ENCODE measurements at regions not wholly inside any gene's neighbourhood (a gene's known extent, or its start where the extent isn't known, plus 50 kb on each side); places are given as distances from the start of the nearest gene placed in this dataset.

GRCh38 chr22:48592931-48593330 is 1234.7 kb downstream of the BRD1 start:
- no peaks in the 10 kb centered on the region for H3K27me3 ChIP-seq (ENCODE audit: low read depth, low read length)
- H3K4me1 ChIP-seq (ENCODE audit: control insufficient read depth in 1 of 2, insufficient read depth in 2 of 2, low read length in 2 of 2) = no peaks in the 10 kb centered on the region
- no peaks in the 10 kb centered on the region for H3K36me3 ChIP-seq (ENCODE audit: control insufficient read depth in 1 of 2, insufficient read depth in 2 of 2, low read length in 2 of 2)
- no peak overlapping the region for H3K4me3 ChIP-seq (ENCODE audit: low read depth in 1 of 2, low read length in 2 of 2)
- H3K9me3 ChIP-seq (ENCODE audit: control insufficient read depth in 1 of 2, low read length in 2 of 2) = no peaks in the 10 kb centered on the region
- no peak overlapping the region for H3K27ac ChIP-seq (ENCODE audit: low read length)

GRCh38 chr22:48592488-48592887 is 1235.2 kb downstream of the BRD1 start:
- H3K36me3 ChIP-seq (ENCODE audit: control insufficient read depth in 1 of 2, insufficient read depth in 2 of 2, low read length in 2 of 2) = no peaks in the 10 kb centered on the region
- H3K4me3 ChIP-seq (ENCODE audit: low read depth in 1 of 2, low read length in 2 of 2) = no peak overlapping the region
- H3K27ac ChIP-seq (ENCODE audit: low read length) = no peak overlapping the region
- no peaks in the 10 kb centered on the region for H3K4me1 ChIP-seq (ENCODE audit: control insufficient read depth in 1 of 2, insufficient read depth in 2 of 2, low read length in 2 of 2)
- no peaks in the 10 kb centered on the region for H3K9me3 ChIP-seq (ENCODE audit: control insufficient read depth in 1 of 2, low read length in 2 of 2)
- no peaks in the 10 kb centered on the region for H3K27me3 ChIP-seq (ENCODE audit: low read depth, low read length)

GRCh38 chr22:48592066-48592345 is 1235.7 kb downstream of the BRD1 start:
- H3K27ac ChIP-seq (ENCODE audit: low read length) = no peak overlapping the region
- no peaks in the 10 kb centered on the region for H3K4me1 ChIP-seq (ENCODE audit: control insufficient read depth in 1 of 2, insufficient read depth in 2 of 2, low read length in 2 of 2)
- H3K36me3 ChIP-seq (ENCODE audit: control insufficient read depth in 1 of 2, insufficient read depth in 2 of 2, low read length in 2 of 2) = no peaks in the 10 kb centered on the region
- H3K9me3 ChIP-seq (ENCODE audit: control insufficient read depth in 1 of 2, low read length in 2 of 2) = no peaks in the 10 kb centered on the region
- no peaks in the 10 kb centered on the region for H3K27me3 ChIP-seq (ENCODE audit: low read depth, low read length)
- no peak overlapping the region for H3K4me3 ChIP-seq (ENCODE audit: low read depth in 1 of 2, low read length in 2 of 2)

- Histone ChIP-seq H3K27ac (ENCODE audit: low read length) (no peak overlapping the region), H3K9me3 (ENCODE audit: control insufficient read depth in 1 of 2, low read length in 2 of 2) (no peaks in the 10 kb centered on the region), H3K4me1 (ENCODE audit: control insufficient read depth in 1 of 2, insufficient read depth in 2 of 2, low read length in 2 of 2) (no peaks in the 10 kb centered on the region), H3K4me3 (ENCODE audit: low read depth in 1 of 2, low read length in 2 of 2) (no peak overlapping the region), H3K36me3 (ENCODE audit: control insufficient read depth in 1 of 2, insufficient read depth in 2 of 2, low read length in 2 of 2) (no peaks in the 10 kb centered on the region), H3K27me3 (ENCODE audit: low read depth, low read length) (no peaks in the 10 kb centered on the region)
These were observed 1236.2 kb downstream of the BRD1 start for GRCh38 chr22:48591286-48592065.

- H3K4me3 ChIP-seq (ENCODE audit: low read depth in 1 of 2, low read length in 2 of 2) = no peak overlapping the region
- no peaks in the 10 kb centered on the region for H3K36me3 ChIP-seq (ENCODE audit: control insufficient read depth in 1 of 2, insufficient read depth in 2 of 2, low read length in 2 of 2)
- no peaks in the 10 kb centered on the region for H3K4me1 ChIP-seq (ENCODE audit: control insufficient read depth in 1 of 2, insufficient read depth in 2 of 2, low read length in 2 of 2)
- no peaks in the 10 kb centered on the region for H3K27me3 ChIP-seq (ENCODE audit: low read depth, low read length)
- H3K9me3 ChIP-seq (ENCODE audit: control insufficient read depth in 1 of 2, low read length in 2 of 2) = no peaks in the 10 kb centered on the region
- no peak overlapping the region for H3K27ac ChIP-seq (ENCODE audit: low read length)
These were observed 1237.8 kb downstream of the BRD1 start for GRCh38 chr22:48589901-48590300.

GRCh38 chr22:48588878-48589450 is 1238.7 kb downstream of the BRD1 start:
- H3K27me3 ChIP-seq (ENCODE audit: low read depth, low read length) = no peaks in the 10 kb centered on the region
- H3K27ac ChIP-seq (ENCODE audit: low read length) = no peak overlapping the region
- H3K4me3 ChIP-seq (ENCODE audit: low read depth in 1 of 2, low read length in 2 of 2) = no peak overlapping the region
- H3K4me1 ChIP-seq (ENCODE audit: control insufficient read depth in 1 of 2, insufficient read depth in 2 of 2, low read length in 2 of 2) = no peaks in the 10 kb centered on the region
- no peaks in the 10 kb centered on the region for H3K36me3 ChIP-seq (ENCODE audit: control insufficient read depth in 1 of 2, insufficient read depth in 2 of 2, low read length in 2 of 2)
- H3K9me3 ChIP-seq (ENCODE audit: control insufficient read depth in 1 of 2, low read length in 2 of 2) = no peaks in the 10 kb centered on the region

- Histone ChIP-seq H3K27ac (ENCODE audit: low read length) (no peak overlapping the region), H3K27me3 (ENCODE audit: low read depth, low read length) (no peaks in the 10 kb centered on the region), H3K36me3 (ENCODE audit: control insufficient read depth in 1 of 2, insufficient read depth in 2 of 2, low read length in 2 of 2) (no peaks in the 10 kb centered on the region), H3K9me3 (ENCODE audit: control insufficient read depth in 1 of 2, low read length in 2 of 2) (no peaks in the 10 kb centered on the region), H3K4me1 (ENCODE audit: control insufficient read depth in 1 of 2, insufficient read depth in 2 of 2, low read length in 2 of 2) (no peaks in the 10 kb centered on the region), H3K4me3 (ENCODE audit: low read depth in 1 of 2, low read length in 2 of 2) (no peak overlapping the region)
These were observed 1239.4 kb downstream of the BRD1 start for GRCh38 chr22:48588151-48588877.

- no peak overlapping the region for H3K27ac ChIP-seq (ENCODE audit: low read length)
- no peaks in the 10 kb centered on the region for H3K27me3 ChIP-seq (ENCODE audit: low read depth, low read length)
- no peaks in the 10 kb centered on the region for H3K4me1 ChIP-seq (ENCODE audit: control insufficient read depth in 1 of 2, insufficient read depth in 2 of 2, low read length in 2 of 2)
- H3K9me3 ChIP-seq (ENCODE audit: control insufficient read depth in 1 of 2, low read length in 2 of 2) = no peaks in the 10 kb centered on the region
- no peak overlapping the region for H3K4me3 ChIP-seq (ENCODE audit: low read depth in 1 of 2, low read length in 2 of 2)
- H3K36me3 ChIP-seq (ENCODE audit: control insufficient read depth in 1 of 2, insufficient read depth in 2 of 2, low read length in 2 of 2) = no peaks in the 10 kb centered on the region
These were observed 1240.3 kb downstream of the BRD1 start for GRCh38 chr22:48587236-48587865.

- H3K4me3 ChIP-seq (ENCODE audit: low read depth in 1 of 2, low read length in 2 of 2) = no peak overlapping the region
- no peaks in the 10 kb centered on the region for H3K27me3 ChIP-seq (ENCODE audit: low read depth, low read length)
- H3K9me3 ChIP-seq (ENCODE audit: control insufficient read depth in 1 of 2, low read length in 2 of 2) = no peaks in the 10 kb centered on the region
- H3K36me3 ChIP-seq (ENCODE audit: control insufficient read depth in 1 of 2, insufficient read depth in 2 of 2, low read length in 2 of 2) = no peaks in the 10 kb centered on the region
- H3K4me1 ChIP-seq (ENCODE audit: control insufficient read depth in 1 of 2, insufficient read depth in 2 of 2, low read length in 2 of 2) = no peaks in the 10 kb centered on the region
- no peak overlapping the region for H3K27ac ChIP-seq (ENCODE audit: low read length)
These were observed 1240.9 kb downstream of the BRD1 start for GRCh38 chr22:48586799-48587185.

- no peaks in the 10 kb centered on the region for H3K9me3 ChIP-seq (ENCODE audit: control insufficient read depth in 1 of 2, low read length in 2 of 2)
- no peaks in the 10 kb centered on the region for H3K27me3 ChIP-seq (ENCODE audit: low read depth, low read length)
- no peak overlapping the region for H3K4me3 ChIP-seq (ENCODE audit: low read depth in 1 of 2, low read length in 2 of 2)
- H3K4me1 ChIP-seq (ENCODE audit: control insufficient read depth in 1 of 2, insufficient read depth in 2 of 2, low read length in 2 of 2) = no peaks in the 10 kb centered on the region
- H3K27ac ChIP-seq (ENCODE audit: low read length) = no peak overlapping the region
- no peaks in the 10 kb centered on the region for H3K36me3 ChIP-seq (ENCODE audit: control insufficient read depth in 1 of 2, insufficient read depth in 2 of 2, low read length in 2 of 2)
These were observed 1241.5 kb downstream of the BRD1 start for GRCh38 chr22:48585916-48586798.

- no peaks in the 10 kb centered on the region for H3K27me3 ChIP-seq (ENCODE audit: low read depth, low read length)
- no peak overlapping the region for H3K4me3 ChIP-seq (ENCODE audit: low read depth in 1 of 2, low read length in 2 of 2)
- H3K36me3 ChIP-seq (ENCODE audit: control insufficient read depth in 1 of 2, insufficient read depth in 2 of 2, low read length in 2 of 2) = no peaks in the 10 kb centered on the region
These were observed 1243.5 kb downstream of the BRD1 start for GRCh38 chr22:48584170-48584569.

More at GRCh38 chr22:48584170-48584569, 1243.5 kb downstream of the BRD1 start:
- H3K27ac ChIP-seq (ENCODE audit: low read length) = no peak overlapping the region
- H3K4me1 ChIP-seq (ENCODE audit: control insufficient read depth in 1 of 2, insufficient read depth in 2 of 2, low read length in 2 of 2) = peaks cover 0 to 9% of the 10 kb centered on the region in 2 donors
- H3K9me3 ChIP-seq (ENCODE audit: control insufficient read depth in 1 of 2, low read length in 2 of 2) = no peaks in the 10 kb centered on the region

Data from muscle layer of duodenum (tissue), 2 donors.